ENCODE measurements at regions not wholly inside any gene's neighbourhood (a gene's known extent, or its start where the extent isn't known, plus 50 kb on each side); places are given as distances from the start of the nearest gene placed in this dataset.

GRCh38 chr11:79747406-79747805 lies 306.6 kb upstream of the TENM4 start:
- POLR2A ChIA-PET (ENCODE audit: partially characterized antibody), result no interaction called here
- FAIRE-seq, result no peak

More at GRCh38 chr11:79747406-79747805, 306.6 kb upstream of the TENM4 start:
- Histone ChIP-seq H4K5ac (ENCODE audit: insufficient read length, low read depth, low read length) (no peak overlapping the region), H3K27me3 (replicated peaks in 1 of 4; ENCODE audit: control insufficient read depth in 3 of 4, extremely low read depth in 1 of 4, insufficient read depth in 3 of 4, low read length in 3 of 4) (no peaks in the 10 kb centered on the region), H3K79me2 (ENCODE audit: control insufficient read depth in 1 of 2, insufficient read depth in 2 of 2, low read length in 2 of 2) (no peaks in the 10 kb centered on the region), H3K18ac (ENCODE audit: extremely low read depth, low read length) (no peak overlapping the region), H2BK5ac (ENCODE audit: low read depth, low read length) (no peak overlapping the region), H3K9ac (replicated peaks in 1 of 4; ENCODE audit: extremely low read depth in 1 of 4, low read depth in 3 of 4, low read length in 3 of 4) (no peak overlapping the region), H4K8ac (ENCODE audit: extremely low read depth, insufficient read depth, low read length) (no peak overlapping the region), H4K20me1 (replicated peaks in 1 of 2; ENCODE audit: control insufficient read depth in 1 of 2, insufficient read depth in 2 of 2, low read length in 2 of 2) (no peaks in the 10 kb centered on the region), H2BK20ac (ENCODE audit: low read length) (no peak overlapping the region), H3K23ac (ENCODE audit: insufficient read length) (no peak overlapping the region), H3K27ac (ENCODE audit: low read depth, low read length) (no peak overlapping the region), H3K14ac (ENCODE audit: insufficient read length) (no peak overlapping the region), H3K9me3 (ENCODE audit: insufficient read depth in 2 of 2, low read depth in 1 of 2, low read length in 1 of 2) (no peaks in the 10 kb centered on the region), H3K4ac (replicated peaks; ENCODE audit: insufficient read length, low read depth, low read length) (no peak overlapping the region), H2BK120ac (replicated peaks; ENCODE audit: low read depth, low read length) (no peak overlapping the region), H4K91ac (replicated peaks; ENCODE audit: insufficient read length, low read length) (no peak overlapping the region), H3K56ac (replicated peaks; ENCODE audit: insufficient read length, low read depth, low read length) (no peak overlapping the region), H3K79me1 (ENCODE audit: low read depth, low read length) (no peaks in the 10 kb centered on the region), H3K4me3 (ENCODE audit: extremely low read depth in 1 of 4, insufficient read depth in 2 of 4, low read depth in 3 of 4, low read length in 4 of 4) (no peak overlapping the region), H2BK15ac (ENCODE audit: low read length) (no peak overlapping the region), H3K36me3 (ENCODE audit: control insufficient read depth in 2 of 4, insufficient read depth in 4 of 4, low read length in 3 of 4) (no peaks in the 10 kb centered on the region), H3K4me1 (replicated peaks in 1 of 4; ENCODE audit: control insufficient read depth in 3 of 4, insufficient read depth in 4 of 4, low read length in 3 of 4) (no peaks in the 10 kb centered on the region), H2AK5ac (ENCODE audit: low read depth, low read length) (no peak overlapping the region), H3K23me2 (ENCODE audit: low read depth, low read length) (no peaks in the 10 kb centered on the region), H2BK12ac (ENCODE audit: low read depth, low read length) (no peak overlapping the region), H3K4me2 (ENCODE audit: insufficient read depth in 1 of 2, low read depth in 2 of 2, low read length in 2 of 2) (no peak overlapping the region), H2AFZ (ENCODE audit: low read length) (no peak overlapping the region)
- DNase-seq (ENCODE audit: low read depth in 1 of 2, low spot score in 2 of 2), result no peak
- TF ChIP-seq NRF1 (IDR thresholded peaks at IDR 0.05; ENCODE audit: low read depth, low read length) (no peak), RBBP5 (IDR thresholded peaks at IDR 0.05; ENCODE audit: borderline replicate concordance, low read depth, low read length) (no peak), KDM4A (IDR thresholded peaks at IDR 0.05; ENCODE audit: low read depth, low read length, severe bottlenecking) (no peak), SUZ12 (IDR thresholded peaks at IDR 0.05; ENCODE audit: low read length) (no peak), MAFK (IDR thresholded peaks at IDR 0.05; ENCODE audit: low read depth, low read length) (no peak), FOSL1 (IDR thresholded peaks at IDR 0.05; ENCODE audit: insufficient read depth, low read depth, low read length) (no peak), CTCF (IDR thresholded peaks at IDR 0.05; ENCODE audit: control extremely low read depth in 1 of 3, insufficient read depth in 1 of 3, low read depth in 1 of 3, low read length in 3 of 3) (no peak), RXRA (IDR thresholded peaks at IDR 0.05; ENCODE audit: insufficient read depth, low read depth, low read length) (no peak), SIN3A (conservative IDR thresholded peaks at IDR 0.05 in 1 of 2, IDR thresholded peaks at IDR 0.05 in 1 of 2; ENCODE audit: low read depth in 1 of 2, low read length in 2 of 2) (no peak), CTBP2 (IDR thresholded peaks at IDR 0.05; ENCODE audit: borderline replicate concordance, insufficient read depth, insufficient read length, low read length) (no peak)
- 88% methylated on average over 1 of the region's 1 CpG; no CpG with 5 or more reads in 1 of the 2 experiments for WGBS, 2 experiments (ENCODE audit: extremely low coverage in 1 of 2, insufficient coverage in 1 of 2, insufficient read length in 1 of 2, insufficient replicate concordance in 2 of 2, low coverage in 1 of 2, low lambda C conversion rate in 2 of 2, missing lambda C conversion rate in 1 of 2)
- CTCF ChIA-PET (ENCODE audit: partially characterized antibody), result interaction anchor here (1.0 kb wide), 1 partner anchor 949 kb away, joined by 4 read pairs; no protein-coding TSS in a partner anchor

All from H1 (cell line).